ENCODE measurements at regions not wholly inside any gene's neighbourhood (a gene's known extent, or its start where the extent isn't known, plus 50 kb on each side); places are given as distances from the start of the nearest gene placed in this dataset.
A peak's percentile ranks its signal among the peaks of the same experiment; 100 is the strongest.

GRCh38 chr2:20534913-20535801, 88.3 kb downstream of the RHOB start:
- no peak overlapping the region for H3K27ac ChIP-seq (ENCODE audit: low read depth, low read length)

GRCh38 chr2:20536619-20537422, 89.9 kb downstream of the RHOB start:
- Histone ChIP-seq H3K27ac (ENCODE audit: low read depth, low read length) (peak overlapping the region; percentile 17; the same call in 1 of the 2 replicates), H3K27me3 (ENCODE audit: control insufficient read depth, insufficient read depth, low read length) (0 out of 2 replicates have a peak, but pooled peaks cover 3% of the 10 kb centered on the region), H3K9me3 (ENCODE audit: control insufficient read depth, insufficient read depth, low read depth, low read length) (no peaks in the 10 kb centered on the region), H3K36me3 (ENCODE audit: control insufficient read depth, insufficient read depth, low read length) (no peaks in the 10 kb centered on the region), H3K9ac (ENCODE audit: low read length) (peak overlapping the region; percentile 24), H3K4me1 (ENCODE audit: control insufficient read depth, insufficient read depth, low read length) (peaks cover 69% of the 10 kb centered on the region), H3K4me3 (ENCODE audit: low read depth, low read length) (no peak overlapping the region)

More at GRCh38 chr2:20534913-20535801, 88.3 kb downstream of the RHOB start:
- Histone ChIP-seq H3K27me3 (ENCODE audit: control insufficient read depth, insufficient read depth, low read length) (no peaks in the 10 kb centered on the region), H3K9me3 (ENCODE audit: control insufficient read depth, insufficient read depth, low read depth, low read length) (no peaks in the 10 kb centered on the region), H3K4me3 (ENCODE audit: low read depth, low read length) (no peak overlapping the region), H3K9ac (ENCODE audit: low read length) (peak overlapping the region; percentile 23), H3K4me1 (ENCODE audit: control insufficient read depth, insufficient read depth, low read length) (peaks cover 60% of the 10 kb centered on the region), H3K36me3 (ENCODE audit: control insufficient read depth, insufficient read depth, low read length) (no peaks in the 10 kb centered on the region)

- Histone ChIP-seq H3K36me3 (ENCODE audit: control insufficient read depth, insufficient read depth, low read length) (no peaks in the 10 kb centered on the region), H3K4me3 (ENCODE audit: low read depth, low read length) (0 out of 2 replicates have a peak overlapping the region, but pooled peaks have one; percentile 8), H3K4me1 (ENCODE audit: control insufficient read depth, insufficient read depth, low read length) (peaks cover 67% of the 10 kb centered on the region), H3K27me3 (ENCODE audit: control insufficient read depth, insufficient read depth, low read length) (0 out of 2 replicates have a peak, but pooled peaks cover 3% of the 10 kb centered on the region), H3K9ac (ENCODE audit: low read length) (peak overlapping the region; percentile 37), H3K27ac (ENCODE audit: low read depth, low read length) (peak overlapping the region; percentile 17; the same call in 1 of the 2 replicates), H3K9me3 (ENCODE audit: control insufficient read depth, insufficient read depth, low read depth, low read length) (no peaks in the 10 kb centered on the region)
Observed at GRCh38 chr2:20537423-20538307, 90.8 kb downstream of the RHOB start.

GRCh38 chr2:20538308-20539132, 91.6 kb downstream of the RHOB start:
- Histone ChIP-seq H3K27ac (ENCODE audit: low read depth, low read length) (no peak overlapping the region), H3K36me3 (ENCODE audit: control insufficient read depth, insufficient read depth, low read length) (no peaks in the 10 kb centered on the region), H3K9ac (ENCODE audit: low read length) (no peak overlapping the region), H3K4me1 (ENCODE audit: control insufficient read depth, insufficient read depth, low read length) (peaks cover 60% of the 10 kb centered on the region), H3K4me3 (ENCODE audit: low read depth, low read length) (no peak overlapping the region), H3K27me3 (ENCODE audit: control insufficient read depth, insufficient read depth, low read length) (0 out of 2 replicates have a peak, but pooled peaks cover 3% of the 10 kb centered on the region), H3K9me3 (ENCODE audit: control insufficient read depth, insufficient read depth, low read depth, low read length) (no peaks in the 10 kb centered on the region)

- peaks cover 56% of the 10 kb centered on the region for H3K4me1 ChIP-seq (ENCODE audit: control insufficient read depth, insufficient read depth, low read length)
- H3K9me3 ChIP-seq (ENCODE audit: control insufficient read depth, insufficient read depth, low read depth, low read length): no peaks in the 10 kb centered on the region
- H3K27ac ChIP-seq (ENCODE audit: low read depth, low read length): no peak overlapping the region
- H3K27me3 ChIP-seq (ENCODE audit: control insufficient read depth, insufficient read depth, low read length): 0 out of 2 replicates have a peak, but pooled peaks cover 3% of the 10 kb centered on the region
- H3K36me3 ChIP-seq (ENCODE audit: control insufficient read depth, insufficient read depth, low read length): no peaks in the 10 kb centered on the region
- H3K9ac ChIP-seq (ENCODE audit: low read length): no peak overlapping the region
- no peak overlapping the region for H3K4me3 ChIP-seq (ENCODE audit: low read depth, low read length)
Observed at GRCh38 chr2:20539133-20539719, 92.4 kb downstream of the RHOB start.

GRCh38 chr2:20539776-20540586, 93.1 kb downstream of the RHOB start:
- peak overlapping the region; percentile 9 for H3K9ac ChIP-seq (ENCODE audit: low read length)
- no peak overlapping the region for H3K27ac ChIP-seq (ENCODE audit: low read depth, low read length)
- peaks cover 55% of the 10 kb centered on the region for H3K4me1 ChIP-seq (ENCODE audit: control insufficient read depth, insufficient read depth, low read length)

GRCh38 chr2:20540587-20541293, 93.9 kb downstream of the RHOB start:
- Histone ChIP-seq H3K27ac (ENCODE audit: low read depth, low read length) (no peak overlapping the region), H3K9me3 (ENCODE audit: control insufficient read depth, insufficient read depth, low read depth, low read length) (peaks cover 2% of the 10 kb centered on the region), H3K27me3 (ENCODE audit: control insufficient read depth, insufficient read depth, low read length) (0 out of 2 replicates have a peak, but pooled peaks cover 3% of the 10 kb centered on the region), H3K9ac (ENCODE audit: low read length) (no peak overlapping the region), H3K4me1 (ENCODE audit: control insufficient read depth, insufficient read depth, low read length) (peaks cover 48% of the 10 kb centered on the region), H3K4me3 (ENCODE audit: low read depth, low read length) (no peak overlapping the region), H3K36me3 (ENCODE audit: control insufficient read depth, insufficient read depth, low read length) (no peaks in the 10 kb centered on the region)

More at GRCh38 chr2:20539776-20540586, 93.1 kb downstream of the RHOB start:
- H3K4me3 ChIP-seq (ENCODE audit: low read depth, low read length): no peak overlapping the region
- 0 out of 2 replicates have a peak, but pooled peaks cover 3% of the 10 kb centered on the region for H3K27me3 ChIP-seq (ENCODE audit: control insufficient read depth, insufficient read depth, low read length)
- no peaks in the 10 kb centered on the region for H3K36me3 ChIP-seq (ENCODE audit: control insufficient read depth, insufficient read depth, low read length)
- no peaks in the 10 kb centered on the region for H3K9me3 ChIP-seq (ENCODE audit: control insufficient read depth, insufficient read depth, low read depth, low read length)

GRCh38 chr2:20541294-20541640, 94.4 kb downstream of the RHOB start:
- Histone ChIP-seq H3K27ac (ENCODE audit: low read depth, low read length) (no peak overlapping the region), H3K4me1 (ENCODE audit: control insufficient read depth, insufficient read depth, low read length) (peaks cover 46% of the 10 kb centered on the region), H3K9me3 (ENCODE audit: control insufficient read depth, insufficient read depth, low read depth, low read length) (peaks cover 7% of the 10 kb centered on the region), H3K4me3 (ENCODE audit: low read depth, low read length) (no peak overlapping the region), H3K27me3 (ENCODE audit: control insufficient read depth, insufficient read depth, low read length) (0 out of 2 replicates have a peak, but pooled peaks cover 3% of the 10 kb centered on the region), H3K9ac (ENCODE audit: low read length) (no peak overlapping the region), H3K36me3 (ENCODE audit: control insufficient read depth, insufficient read depth, low read length) (no peaks in the 10 kb centered on the region)

All from HUES6 (cell line).